NCI-H2196 treated with DMSO at 0.1 percent for 48 hours (cell line): ENCODE measurements at regions not wholly inside any gene's neighbourhood (a gene's known extent, or its start where the extent isn't known, plus 50 kb on each side); places are given as distances from the start of the nearest gene placed in this dataset.
"Not testable (repeated sequence)": the region's sequence is repeated elsewhere in the genome, so short reads cannot be mapped to it uniquely, and the experiment has no call there.

Experiments
- DNase-seq: peaks from one replicate; lab custom pipeline; 2025; ENCODE audit not compliant: unreplicated experiment; lab: John Stamatoyannopoulos, UW

DNA sequence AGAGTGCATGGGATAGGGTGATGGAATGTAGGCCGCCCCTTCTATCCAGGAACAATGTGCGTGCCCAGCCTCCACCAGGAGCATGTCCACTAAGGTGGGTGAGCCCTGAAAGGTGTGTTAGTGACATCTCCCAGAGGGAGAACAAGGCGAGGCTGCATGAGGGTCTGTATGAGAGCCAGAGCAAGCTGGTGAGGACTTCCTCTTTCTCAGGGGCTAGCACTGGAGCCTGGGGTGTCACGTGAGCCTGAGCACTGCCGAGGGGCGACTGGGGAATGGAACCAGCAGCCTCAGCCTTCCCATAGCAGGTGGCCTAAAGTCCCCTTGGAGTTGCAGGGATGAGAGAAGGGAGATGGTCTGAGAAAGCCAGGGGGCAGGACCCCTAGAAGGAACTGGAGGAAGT is 156.3 kb upstream of the COBL start:
- DNase-seq, result no peak

DNA sequence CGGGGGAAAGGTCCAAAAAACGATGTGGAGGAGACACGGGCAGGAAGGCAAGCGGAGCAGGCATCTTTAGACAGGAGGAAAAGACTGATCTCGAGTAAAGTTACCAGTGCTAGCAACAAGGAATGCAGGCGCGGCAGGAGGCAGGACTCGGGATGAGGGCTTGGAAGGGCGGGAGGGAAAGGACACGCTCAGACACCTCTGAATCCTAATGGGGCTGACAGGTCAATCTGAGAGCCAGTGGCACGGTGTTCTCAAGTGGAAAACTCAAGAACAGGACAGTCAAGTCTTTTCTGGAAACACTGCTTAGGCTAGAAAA is 155.3 kb upstream of the COBL start:
- DNase-seq, result no peak

DNA sequence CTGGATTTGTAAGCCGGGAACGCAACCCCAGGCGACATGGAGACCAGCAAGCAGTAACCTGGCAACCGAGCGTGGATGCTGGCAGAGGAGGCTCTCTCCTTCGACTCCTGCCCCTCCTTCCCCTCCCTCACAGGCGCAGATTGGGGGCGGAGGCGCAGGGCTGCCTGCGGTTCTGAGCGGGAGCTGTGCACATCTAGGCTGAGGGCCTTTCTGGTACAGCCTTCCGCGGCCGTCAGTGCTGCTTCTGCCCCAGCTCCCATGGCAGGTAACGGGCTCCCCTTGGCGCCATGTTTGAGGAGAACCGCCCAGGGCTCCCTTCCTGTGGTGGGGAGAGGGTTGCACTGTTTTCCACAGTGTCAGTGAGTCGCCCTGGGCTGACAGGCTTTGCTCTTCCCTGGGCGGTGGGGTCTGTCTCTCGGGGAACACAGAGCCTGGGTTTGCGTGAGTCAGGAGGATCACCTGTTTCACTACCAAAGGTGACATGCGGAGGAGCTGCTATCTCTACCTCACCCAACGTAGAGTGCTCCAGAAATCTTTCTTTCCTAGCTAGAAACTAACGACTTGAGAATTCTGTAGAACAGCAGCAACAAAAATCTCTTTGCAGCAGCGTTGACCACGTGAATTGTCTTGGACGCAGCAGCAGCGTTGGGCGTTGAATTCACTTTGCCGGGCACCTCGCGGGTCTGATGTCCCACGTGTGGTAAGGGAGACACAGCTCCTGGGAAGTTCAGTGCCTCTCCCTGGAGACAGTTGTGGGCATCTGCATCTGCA is 154.8 kb upstream of the COBL start:
- no peak for DNase-seq

DNA sequence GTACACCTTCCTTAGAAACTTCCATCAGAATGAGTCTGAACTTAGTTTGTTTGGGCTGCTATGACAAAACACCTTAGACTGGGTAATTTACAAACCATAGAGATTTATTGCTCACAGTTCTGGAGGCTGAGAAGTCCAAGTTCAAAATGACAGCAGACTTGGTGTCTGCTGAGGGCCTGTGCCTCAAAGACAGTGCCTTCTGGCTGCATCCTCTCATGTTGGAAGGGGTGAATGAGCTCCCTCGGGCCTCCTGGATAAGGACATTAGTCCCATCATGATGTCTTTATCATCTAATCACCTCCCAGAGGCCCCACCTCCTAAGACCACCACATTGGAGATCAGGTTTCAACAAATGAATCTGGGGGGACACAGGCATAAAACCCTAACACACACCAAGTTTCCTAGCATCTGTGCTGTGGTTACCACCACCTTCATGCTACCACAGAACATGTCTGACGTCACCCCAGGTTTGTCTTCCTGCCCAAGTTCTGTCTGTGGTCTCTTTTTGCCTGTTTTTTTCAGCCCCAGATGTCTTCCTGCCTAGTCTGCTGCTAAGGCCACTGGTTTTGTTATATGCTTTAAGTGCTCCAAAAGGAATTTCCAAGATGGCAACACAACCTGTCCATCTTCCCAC is 150.9 kb upstream of the COBL start:
- no peak for DNase-seq

DNA sequence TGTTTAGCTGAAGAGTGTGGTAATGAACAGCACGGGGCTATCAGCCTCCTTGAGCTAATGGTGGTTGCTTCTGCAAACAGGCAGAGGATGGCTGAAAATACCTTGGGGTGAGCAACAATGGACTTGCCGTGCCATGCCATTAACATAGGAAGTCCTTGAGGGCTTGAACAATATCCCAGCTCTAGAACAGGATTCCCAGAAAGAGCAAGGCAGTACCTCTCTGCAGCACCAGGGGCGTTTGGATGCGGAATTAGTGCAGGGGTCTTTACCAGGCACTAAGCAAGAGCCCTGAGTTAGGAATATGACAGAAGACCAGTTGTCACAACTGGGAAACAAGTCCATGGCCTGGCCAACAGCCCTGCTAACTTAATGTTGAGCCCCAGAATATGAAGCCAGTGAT is 143.2 kb upstream of the COBL start:
- DNase-seq, result no peak

DNA sequence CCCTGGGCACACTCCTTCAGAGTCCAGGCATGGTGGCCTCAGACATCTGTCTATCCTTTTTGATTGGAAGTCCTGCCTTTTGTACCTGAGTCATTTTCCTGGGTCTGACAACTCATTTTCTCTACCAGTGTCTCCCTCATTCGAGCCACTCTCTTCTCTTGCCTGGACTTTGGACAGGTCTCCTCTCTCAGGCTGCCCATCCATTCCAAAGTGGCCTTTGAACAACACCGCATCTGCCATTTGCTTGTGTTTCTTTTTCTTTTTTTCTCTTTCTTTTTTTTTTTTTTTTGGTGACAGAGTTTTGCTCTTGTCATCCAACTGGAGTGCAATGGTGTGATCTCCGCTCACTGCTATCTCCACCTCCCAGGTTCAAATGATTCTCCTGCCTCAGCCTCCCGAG is 142.1 kb upstream of the COBL start:
- no peak for DNase-seq

DNA sequence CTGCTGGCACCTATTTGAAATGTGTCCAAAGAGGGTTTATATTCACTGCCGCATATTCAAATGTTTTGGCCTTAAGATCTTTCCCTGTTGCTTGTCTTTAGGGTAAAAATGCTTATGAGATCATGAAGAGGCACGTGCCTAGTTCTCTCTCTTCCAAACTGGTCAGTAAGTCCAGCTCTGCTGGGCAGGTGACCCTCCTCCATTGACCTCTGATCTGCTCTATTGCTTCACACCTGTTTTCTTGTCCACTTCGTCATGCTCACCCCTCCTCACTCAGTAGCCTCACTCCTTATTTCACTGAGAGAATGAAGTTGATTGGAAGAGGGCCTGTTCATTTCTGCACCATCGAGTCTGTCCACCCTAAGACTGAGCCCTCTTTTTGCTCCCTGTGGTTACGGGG is 140.5 kb upstream of the COBL start:
- no peak for DNase-seq

DNA sequence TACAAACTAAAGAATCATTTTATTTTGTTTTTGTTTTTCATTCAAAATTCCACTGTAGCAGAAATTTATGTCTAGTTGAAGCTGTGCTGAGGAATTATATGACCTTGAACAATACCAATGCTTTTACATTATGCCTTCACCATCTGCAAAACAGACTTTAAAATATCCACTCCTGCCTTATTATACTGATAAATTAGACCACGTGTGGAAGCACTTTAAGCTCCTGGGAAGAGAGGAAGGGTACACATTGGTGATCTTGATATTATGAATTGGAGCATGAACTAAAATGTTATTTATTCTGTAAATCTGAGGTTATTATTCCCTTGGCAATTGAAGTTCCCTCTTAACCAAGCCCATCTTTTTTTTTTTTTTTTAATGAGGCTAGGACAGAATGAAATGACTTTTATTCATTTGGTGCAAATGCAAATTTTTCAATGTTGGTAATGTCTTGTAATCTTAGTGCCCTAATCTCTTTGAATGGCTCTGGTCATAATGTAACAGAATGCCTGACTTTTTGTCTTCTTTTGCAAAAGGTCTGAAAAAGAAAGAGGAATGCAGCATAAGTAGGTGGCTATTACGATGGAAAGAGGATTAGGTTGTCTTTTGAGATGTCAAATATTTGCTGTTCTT is 139.9 kb upstream of the COBL start:
- DNase-seq, result no peak

DNA sequence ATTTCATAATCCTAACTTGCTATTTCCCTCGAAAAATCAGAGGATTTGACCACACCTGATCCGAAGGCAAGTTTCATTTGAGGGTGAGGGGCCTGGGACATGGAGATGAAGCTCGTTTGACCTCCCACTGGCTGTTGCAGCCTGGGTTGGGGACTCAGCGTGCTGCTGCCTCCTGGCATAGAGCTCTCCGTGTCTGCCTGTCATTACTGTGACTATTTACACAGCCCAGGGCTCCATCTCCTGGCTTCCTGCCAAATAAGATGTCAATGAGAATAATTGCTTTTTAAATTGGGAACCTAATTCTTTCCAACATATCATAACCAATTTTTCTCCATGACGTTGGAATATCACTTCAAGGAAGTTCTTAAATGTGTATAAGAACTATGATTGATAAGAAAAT is 139.3 kb upstream of the COBL start:
- no peak for DNase-seq

DNA sequence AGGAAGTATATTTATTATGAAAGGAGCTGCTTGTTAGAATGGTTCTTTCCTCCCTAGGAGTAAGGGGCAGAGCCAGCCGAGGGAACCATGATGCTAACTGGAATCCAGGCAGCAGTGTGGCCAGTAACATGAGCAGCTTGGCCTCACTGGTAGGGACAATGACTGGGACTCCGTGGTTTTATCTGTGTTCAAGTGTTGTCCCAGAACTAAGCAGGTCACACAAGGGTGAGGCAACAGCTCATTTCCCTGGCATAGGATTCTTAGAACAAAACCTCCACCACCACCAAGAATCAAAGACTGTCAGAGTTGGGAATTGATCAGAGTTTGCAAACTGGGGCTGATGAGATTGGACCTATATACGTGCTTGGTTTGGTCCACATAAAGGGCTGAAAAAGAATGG is 138.9 kb upstream of the COBL start:
- DNase-seq, result no peak

DNA sequence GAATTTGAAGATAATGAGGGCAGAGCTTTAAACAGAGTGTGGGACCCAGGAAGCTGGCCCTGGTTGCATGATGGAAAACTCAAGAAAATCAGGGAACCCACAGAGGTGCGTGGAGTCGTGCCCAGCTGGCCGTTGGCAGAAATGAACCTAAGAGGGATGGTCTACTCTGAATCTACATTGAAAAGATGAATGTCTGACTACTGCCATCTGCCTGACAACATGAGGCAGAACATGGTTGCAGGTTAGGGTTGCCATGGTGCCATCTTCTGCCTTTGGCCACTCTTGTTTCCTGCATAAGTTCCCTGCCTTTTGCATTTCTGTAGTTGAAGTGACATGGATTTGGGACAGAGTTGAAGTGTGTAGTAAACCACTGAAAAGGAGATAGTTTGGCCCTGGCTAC is 138.5 kb upstream of the COBL start:
- no peak for DNase-seq

DNA sequence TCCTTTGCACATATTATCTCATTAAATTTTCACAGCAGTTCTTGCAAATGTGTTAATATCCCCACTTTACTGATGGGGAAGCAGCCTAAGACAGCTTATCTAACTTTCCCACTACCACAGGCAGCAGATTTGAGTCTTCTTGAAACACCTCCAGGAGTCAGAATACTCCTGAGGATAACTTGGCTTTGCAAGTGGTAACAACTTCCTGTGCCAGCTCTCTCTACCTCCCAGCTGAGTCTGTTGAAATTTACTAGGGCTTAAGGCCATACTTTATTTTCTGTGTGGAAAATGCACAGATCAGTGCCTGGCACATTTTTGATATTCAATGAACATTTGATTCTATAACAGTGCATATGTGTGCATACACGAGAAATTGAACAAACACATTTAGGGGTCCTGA is 136.1 kb upstream of the COBL start:
- DNase-seq, result no peak

DNA sequence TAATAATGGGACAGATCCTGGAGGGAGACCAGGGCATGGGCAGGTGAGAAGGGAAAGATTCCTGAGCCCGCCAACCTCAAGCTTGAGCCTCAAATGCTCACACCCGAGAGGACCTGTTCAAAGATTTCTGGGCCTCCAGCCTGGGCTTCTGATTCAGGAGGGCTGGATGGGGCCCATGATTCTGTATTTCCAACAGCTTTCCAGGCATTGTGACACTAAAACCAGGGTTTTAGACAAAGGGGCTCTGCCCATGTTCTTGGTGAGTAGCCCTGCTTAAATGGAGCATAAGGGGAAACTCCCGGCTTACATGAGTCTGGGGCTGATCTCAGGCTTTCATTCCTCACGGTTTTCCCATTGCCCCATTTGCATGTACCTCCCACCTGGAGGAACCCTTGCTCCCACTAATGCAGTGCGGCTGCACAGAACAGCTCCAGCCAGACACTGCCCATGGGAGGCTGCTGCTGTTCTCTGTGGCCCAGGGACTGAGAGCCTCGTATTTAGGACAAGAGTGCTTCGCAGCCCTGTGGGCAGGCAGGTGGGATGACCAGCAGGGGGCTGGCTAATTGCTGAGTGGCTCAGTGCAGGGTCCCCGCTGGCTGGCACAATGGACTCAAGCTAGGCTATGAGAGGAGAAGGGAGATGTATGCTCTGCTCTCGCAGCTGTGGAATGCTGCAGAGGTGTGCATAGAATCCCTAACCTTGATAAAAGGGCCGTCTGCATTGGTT is 135.3 kb upstream of the COBL start:
- DNase-seq, result no peak

DNA sequence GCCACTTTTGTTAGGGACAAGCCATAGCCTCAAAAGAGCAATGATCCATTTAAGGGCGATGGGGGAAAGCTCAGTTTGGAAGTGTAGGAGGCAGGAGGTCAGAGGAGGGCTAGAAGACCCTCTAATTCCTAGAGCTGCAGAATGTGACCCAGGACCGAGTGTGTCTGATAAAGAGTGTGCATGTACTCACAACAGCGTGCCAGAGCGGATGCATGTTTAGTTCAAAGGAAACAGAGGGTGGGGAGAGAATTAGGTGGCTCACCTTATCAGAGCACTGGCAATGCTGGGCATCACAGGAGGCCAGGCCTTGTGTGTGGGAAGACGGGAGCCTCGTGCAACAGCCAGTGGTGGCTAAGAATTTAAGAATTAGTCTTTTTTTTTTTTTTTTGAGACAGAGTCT is 133.9 kb upstream of the COBL start:
- DNase-seq, result no peak

DNA sequence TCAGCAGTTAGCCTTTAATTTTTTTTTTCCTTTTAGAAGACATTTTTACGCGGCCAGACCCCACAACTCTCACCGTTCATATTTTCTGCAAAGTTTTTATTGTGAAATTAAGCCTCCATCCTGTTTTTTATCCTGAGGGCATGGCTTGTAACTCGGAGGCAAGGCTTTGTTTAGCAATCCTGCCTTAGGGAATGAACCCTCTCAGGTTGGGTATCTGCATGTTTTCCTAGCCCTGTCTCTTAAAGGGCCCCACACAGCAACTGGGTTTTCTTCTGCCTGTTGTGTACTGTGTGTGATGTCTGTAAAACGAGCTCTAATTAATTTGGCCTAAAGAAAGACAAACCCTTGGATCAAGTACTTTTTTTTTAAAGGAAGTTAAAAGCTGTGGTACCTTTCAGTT is 130.2 kb upstream of the COBL start:
- no peak for DNase-seq

DNA sequence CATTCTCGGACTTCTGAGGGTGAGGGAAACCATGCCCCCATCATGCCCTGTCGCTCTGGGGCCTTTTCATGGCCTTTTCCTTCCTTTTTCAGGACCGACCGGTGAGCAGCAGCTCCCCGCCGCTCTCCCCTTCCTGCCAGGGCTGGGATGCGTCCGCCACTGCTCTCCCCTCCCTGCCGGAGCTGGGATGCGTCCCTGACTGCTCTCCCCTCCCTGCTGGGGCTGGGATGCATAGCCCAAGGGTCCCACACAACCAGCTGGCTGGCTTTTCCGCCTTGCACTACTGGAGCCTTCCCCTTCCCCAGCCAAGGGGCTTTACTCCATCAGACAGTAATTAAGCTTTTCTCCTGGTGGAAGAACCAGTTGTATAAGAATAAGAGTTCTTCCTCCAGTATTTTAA is 129.7 kb upstream of the COBL start:
- DNase-seq, result no peak

DNA sequence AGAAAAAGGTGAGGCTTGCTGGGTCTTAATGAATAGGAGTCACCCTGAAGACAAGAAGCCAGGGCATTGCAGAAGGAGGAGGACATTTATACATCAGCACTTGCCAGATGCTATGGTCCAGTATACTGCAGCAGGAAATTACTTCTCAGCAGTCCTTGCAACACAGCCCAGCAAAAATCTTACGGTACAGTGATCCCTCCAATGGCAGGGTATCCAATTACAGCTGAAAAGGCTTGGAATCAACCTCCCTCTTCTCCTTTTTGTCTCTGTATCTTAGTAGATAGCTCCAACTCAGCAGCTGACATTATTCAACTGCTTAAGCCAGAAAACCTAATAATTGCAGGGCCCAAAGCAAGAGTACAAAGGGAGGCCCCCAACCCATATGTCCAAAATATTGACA is 128.3 kb upstream of the COBL start:
- no peak for DNase-seq

DNA sequence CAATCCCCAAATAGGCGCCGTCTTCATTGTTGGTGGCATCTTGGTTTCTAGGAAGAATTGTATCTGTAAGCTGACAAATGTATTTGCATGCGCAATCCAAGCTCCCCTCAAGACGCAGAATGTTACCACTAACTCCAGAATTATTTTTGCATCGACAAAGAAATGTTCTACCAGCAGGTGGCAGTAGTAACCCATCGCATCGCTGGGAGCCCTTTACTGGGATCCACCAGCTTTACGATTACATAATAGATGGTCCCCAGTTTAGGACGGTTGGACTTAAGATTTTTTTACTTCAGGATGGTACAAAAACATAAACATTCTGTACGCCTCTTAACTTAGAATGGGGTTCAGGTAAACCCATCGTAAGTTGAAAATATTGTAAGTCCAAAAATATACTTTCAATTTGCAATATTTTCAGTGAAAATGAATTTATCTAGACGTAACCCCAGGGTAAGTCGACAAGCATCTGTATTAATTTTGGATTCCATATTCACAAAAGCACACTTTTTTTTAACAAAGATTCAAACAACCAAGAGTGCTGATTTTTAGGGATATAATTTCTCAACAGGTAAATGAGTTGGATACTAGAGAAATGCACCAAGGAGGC is 114.0 kb upstream of the COBL start:
- DNase-seq, result peak; percentile 6

DNA sequence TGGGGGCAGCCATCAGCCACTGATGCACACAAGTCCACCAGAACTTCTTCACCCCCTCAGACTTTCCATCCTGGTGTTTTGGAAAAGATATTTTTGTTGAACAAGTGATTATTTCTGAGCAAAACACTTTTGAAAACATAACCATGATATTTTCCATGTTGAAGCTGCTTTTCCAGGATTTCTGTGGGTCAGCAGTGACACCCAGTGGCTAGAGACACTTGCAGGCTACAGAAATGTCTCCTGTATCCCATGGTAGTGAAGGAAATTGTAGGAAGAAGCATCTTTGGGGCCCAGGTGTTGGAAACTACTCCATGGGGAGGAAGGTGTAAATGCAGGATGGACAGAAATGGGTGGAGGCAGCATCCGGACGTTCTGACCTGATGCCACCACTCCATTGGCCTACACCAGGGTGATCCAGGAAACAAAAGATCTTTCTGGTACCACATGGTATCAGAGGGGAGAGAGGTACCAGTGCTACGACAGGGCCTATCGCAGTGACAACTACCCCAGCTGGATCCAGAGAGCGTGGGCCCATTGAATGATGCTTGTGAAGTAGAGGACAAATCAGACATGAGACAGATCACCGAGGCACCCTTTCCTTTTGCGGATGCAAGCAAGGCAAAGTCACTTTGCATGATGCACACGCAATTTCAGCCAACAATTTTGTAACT is 111.7 kb upstream of the COBL start:
- DNase-seq, result peak; percentile 3

DNA sequence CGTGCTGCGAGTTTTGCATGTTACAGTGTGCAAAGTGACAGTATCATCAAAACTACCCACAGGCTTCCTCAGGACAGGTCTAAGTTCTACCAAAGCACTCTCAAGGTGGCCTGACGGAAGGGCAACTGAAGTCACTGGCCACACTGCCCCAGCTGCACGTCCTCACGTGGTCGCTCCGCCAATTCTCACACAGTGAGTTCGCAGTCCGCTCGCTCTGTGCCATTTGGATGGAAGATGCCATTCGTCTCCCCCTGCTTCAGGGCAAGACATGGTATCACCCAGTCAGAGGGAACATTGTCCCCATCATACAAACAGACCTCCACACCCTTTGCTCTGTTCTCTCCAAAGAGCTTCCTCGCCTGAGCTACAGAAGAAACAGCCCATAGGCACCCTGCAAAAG is 109.6 kb upstream of the COBL start:
- DNase-seq, result no peak

DNA sequence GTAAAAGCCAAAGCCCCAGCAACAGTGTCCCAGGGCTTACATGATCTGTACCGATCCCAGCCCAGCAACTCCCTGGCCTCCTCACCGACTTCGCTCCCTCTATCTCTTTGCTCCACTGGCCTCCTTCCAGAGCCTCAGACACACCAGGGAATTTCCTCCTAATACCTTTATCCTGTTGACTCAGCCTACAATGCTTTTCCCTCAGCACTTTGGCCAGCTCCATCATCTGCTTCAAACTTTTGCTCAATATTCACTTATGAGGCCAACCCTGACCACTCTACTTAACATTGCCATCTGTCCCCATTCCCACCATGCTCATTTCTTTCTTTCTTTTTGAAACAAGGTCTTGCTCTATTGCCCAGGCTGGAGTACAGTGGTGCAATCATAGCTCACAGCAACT is 93.3 kb upstream of the COBL start:
- not testable (repeated sequence) for DNase-seq
